Smooth muscle cell (in vitro differentiated cells): ENCODE measurements at regions not wholly inside any gene's neighbourhood (a gene's known extent, or its start where the extent isn't known, plus 50 kb on each side); places are given as distances from the start of the nearest gene placed in this dataset.

Experiments used
- DNase-seq: peaks from one replicate; lab custom pipeline; 2025; ENCODE audit not compliant: unreplicated experiment; lab: John Stamatoyannopoulos, UW
- H2AFZ ChIP-seq: fragments of 200-600 bp; sonication (generic); 2 replicates; pipeline ENCODE4 v1.6.0; 2016; ENCODE audit warnings: antibody characterized with exemption, low read depth, mild to moderate bottlenecking
- H3F3A ChIP-seq: fragments of 200-600 bp; sonication (generic); 2 replicates; pipeline ENCODE4 v1.6.0; 2017; ENCODE audit warnings: antibody characterized with exemption, low read depth
- H3K27ac ChIP-seq: fragments of 200-600 bp; sonication (generic); 2 replicates; pipeline ENCODE4 v1.5.1; 2016; ENCODE audit warnings: low read depth, mild to moderate bottlenecking
- H3K27me3 ChIP-seq: fragments of 200-600 bp; sonication (generic); 2 replicates; pipeline ENCODE4 v1.6.1; 2016; ENCODE audit warnings: low read depth, mild to moderate bottlenecking
- H3K36me3 ChIP-seq: fragments of 200-600 bp; sonication (generic); 2 replicates; pipeline ENCODE4 v1.5.1; 2016; ENCODE audit warnings: low read depth
- H3K4me1 ChIP-seq: fragments of 200-600 bp; sonication (generic); 2 replicates; pipeline ENCODE4 v1.5.1; 2016; ENCODE audit warnings: low read depth
- H3K4me2 ChIP-seq: fragments of 200-600 bp; sonication (generic); 2 replicates; pipeline ENCODE4 v1.6.0; 2016; ENCODE audit warnings: mild to moderate bottlenecking
- H3K4me3 ChIP-seq: fragments of 200-600 bp; sonication (generic); 2 replicates; pipeline ENCODE4 v1.5.1; 2016; ENCODE audit warnings: mild to moderate bottlenecking
- H3K79me2 ChIP-seq: fragments of 200-600 bp; sonication (generic); 2 replicates; pipeline ENCODE4 v1.6.0; 2016; ENCODE audit warnings: low read depth, mild to moderate bottlenecking
- H3K9ac ChIP-seq: fragments of 200-600 bp; sonication (generic); 2 replicates; pipeline ENCODE4 v1.6.0; 2016; ENCODE audit warnings: low read depth
- H3K9me3 ChIP-seq: fragments of 200-600 bp; sonication (generic); replicated peaks from 2 replicates; pipeline ENCODE4 v1.5.1; 2016; ENCODE audit warnings: low read depth
- H4K20me1 ChIP-seq: fragments of 200-600 bp; sonication (generic); 2 replicates; pipeline ENCODE4 v1.6.0; 2016; ENCODE audit warnings: low read depth
- WGBS: methylation state at CpG from one replicate; pipeline ENCODE4 v1.1.7; 2016; ENCODE audit warnings: low lambda C conversion rate; 5-methylcytosine and 5-hydroxymethylcytosine counted together
- TF ChIP-seq, protein P1 (sequence below): fragments of 200-600 bp; sonication (generic); IDR thresholded peaks from 2 replicates; pipeline ENCODE4 v1.5.1; 2017; ENCODE audit warnings: borderline replicate concordance, mild to moderate bottlenecking, antibody characterized with exemption; ENCODE audit not compliant: insufficient read depth, poor library complexity, severe bottlenecking

- no peak for DNase-seq
- Histone ChIP-seq H2AFZ (no peak overlapping the region), H3K79me2 (no peaks in the 10 kb centered on the region), H3F3A (no peaks in the 10 kb centered on the region), H3K9ac (no peak overlapping the region), H3K36me3 (no peaks in the 10 kb centered on the region), H3K4me2 (peak overlapping the region; percentile 40), H4K20me1 (no peaks in the 10 kb centered on the region), H3K9me3 (no peaks in the 10 kb centered on the region), H3K27ac (peak overlapping the region; percentile 17), H3K4me3 (no peak overlapping the region), H3K4me1 (no peaks in the 10 kb centered on the region), H3K27me3 (no peaks in the 10 kb centered on the region)
- TF ChIP-seq, protein P1, sequence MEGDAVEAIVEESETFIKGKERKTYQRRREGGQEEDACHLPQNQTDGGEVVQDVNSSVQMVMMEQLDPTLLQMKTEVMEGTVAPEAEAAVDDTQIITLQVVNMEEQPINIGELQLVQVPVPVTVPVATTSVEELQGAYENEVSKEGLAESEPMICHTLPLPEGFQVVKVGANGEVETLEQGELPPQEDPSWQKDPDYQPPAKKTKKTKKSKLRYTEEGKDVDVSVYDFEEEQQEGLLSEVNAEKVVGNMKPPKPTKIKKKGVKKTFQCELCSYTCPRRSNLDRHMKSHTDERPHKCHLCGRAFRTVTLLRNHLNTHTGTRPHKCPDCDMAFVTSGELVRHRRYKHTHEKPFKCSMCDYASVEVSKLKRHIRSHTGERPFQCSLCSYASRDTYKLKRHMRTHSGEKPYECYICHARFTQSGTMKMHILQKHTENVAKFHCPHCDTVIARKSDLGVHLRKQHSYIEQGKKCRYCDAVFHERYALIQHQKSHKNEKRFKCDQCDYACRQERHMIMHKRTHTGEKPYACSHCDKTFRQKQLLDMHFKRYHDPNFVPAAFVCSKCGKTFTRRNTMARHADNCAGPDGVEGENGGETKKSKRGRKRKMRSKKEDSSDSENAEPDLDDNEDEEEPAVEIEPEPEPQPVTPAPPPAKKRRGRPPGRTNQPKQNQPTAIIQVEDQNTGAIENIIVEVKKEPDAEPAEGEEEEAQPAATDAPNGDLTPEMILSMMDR: no peak
- WGBS: 48% methylated on average over 3 of the region's 3 CpGs
Measured at GRCh38 chr2:160695402-160696086, 201.9 kb upstream of the RBMS1 start.

- H3F3A ChIP-seq: no peaks in the 10 kb centered on the region
- H2AFZ ChIP-seq: no peak overlapping the region
- no peaks in the 10 kb centered on the region for H3K4me1 ChIP-seq
- no peak overlapping the region for H3K4me3 ChIP-seq
- H3K4me2 ChIP-seq: peak overlapping the region; percentile 40
- H3K79me2 ChIP-seq: no peaks in the 10 kb centered on the region
- H3K27ac ChIP-seq: peak overlapping the region; percentile 17
- DNase-seq: no peak
- TF ChIP-seq, protein P1: no peak
- H3K36me3 ChIP-seq: no peaks in the 10 kb centered on the region
- H3K27me3 ChIP-seq: no peaks in the 10 kb centered on the region
- H3K9ac ChIP-seq: no peak overlapping the region
- 43% methylated on average over 2 of the region's 2 CpGs for WGBS
- no peaks in the 10 kb centered on the region for H4K20me1 ChIP-seq
- H3K9me3 ChIP-seq: no peaks in the 10 kb centered on the region
Measured at GRCh38 chr2:160696087-160696452, 202.5 kb upstream of the RBMS1 start.

- Histone ChIP-seq H3K4me2 (no peak overlapping the region), H3K27ac (no peak overlapping the region), H3F3A (no peaks in the 10 kb centered on the region), H4K20me1 (no peaks in the 10 kb centered on the region), H3K9me3 (no peaks in the 10 kb centered on the region), H3K79me2 (no peaks in the 10 kb centered on the region), H2AFZ (no peak overlapping the region), H3K4me3 (no peak overlapping the region), H3K4me1 (no peaks in the 10 kb centered on the region), H3K36me3 (no peaks in the 10 kb centered on the region), H3K9ac (no peak overlapping the region), H3K27me3 (no peaks in the 10 kb centered on the region)
- TF ChIP-seq, protein P1: no peak
- 96% methylated on average over 6 of the region's 6 CpGs for WGBS
- no peak for DNase-seq
Measured at GRCh38 chr2:160697817-160698216, 204.2 kb upstream of the RBMS1 start.
